DND-41 (cell line): ENCODE measurements at regions not wholly inside any gene's neighbourhood (a gene's known extent, or its start where the extent isn't known, plus 50 kb on each side); places are given as distances from the start of the nearest gene placed in this dataset.

Experiments
- ATAC-seq: fragments of 200-7000 bp; cut with Tn5 transposase; 3 replicates; pipeline ENCODE4 v1.9.1; 2021; ENCODE audit warnings: low read depth; ENCODE audit not compliant: insufficient read depth
- DNase-seq: peaks from one replicate; pipeline ENCODE4 v3.0.0-alpha.2; 2020
- H2AFZ ChIP-seq: 2 replicates; pipeline ENCODE4 v1.6.0; 2012; ENCODE audit warnings: low read depth, low read length
- H3K27ac ChIP-seq: 2 replicates; pipeline ENCODE4 v1.5.1; 2012; ENCODE audit warnings: low read length, inconsistent platforms
- H3K27me3 ChIP-seq: fragments of 200-600 bp; sonication (generic); 2 replicates; pipeline ENCODE4 v1.6.0; 2012; ENCODE audit warnings: low read length, mild to moderate bottlenecking, inconsistent platforms; ENCODE audit not compliant: insufficient read depth, poor library complexity
- H3K36me3 ChIP-seq: 2 replicates; pipeline ENCODE4 v1.5.1; 2012; ENCODE audit warnings: low read length, inconsistent platforms; ENCODE audit not compliant: insufficient read depth
- H3K4me1 ChIP-seq: 2 replicates; pipeline ENCODE4 v1.5.1; 2012; ENCODE audit warnings: mild to moderate bottlenecking, low read length; ENCODE audit not compliant: insufficient read depth
- H3K4me2 ChIP-seq: 2 replicates; pipeline ENCODE4 v1.6.0; 2012; ENCODE audit warnings: mild to moderate bottlenecking, moderate library complexity, low read length, inconsistent platforms; ENCODE audit not compliant: insufficient read depth
- H3K4me3 ChIP-seq, 2 experiments: fragments of 200-600 bp in 1 of 2; shearing (Covaris generic) in 1 of 2; 2 replicates each; pipeline ENCODE4 v1.5.1; 2012 to 2016; ENCODE audit warnings: inconsistent platforms in 2 of 2, low read length in 2 of 2, mild to moderate bottlenecking in 2 of 2, low read depth in 1 of 2, moderate library complexity in 1 of 2
- H3K79me2 ChIP-seq: 2 replicates; pipeline ENCODE4 v1.6.0; 2012; ENCODE audit warnings: low read length, inconsistent platforms; ENCODE audit not compliant: insufficient read depth
- H3K9ac ChIP-seq: 2 replicates; pipeline ENCODE4 v1.6.0; 2012; ENCODE audit warnings: low read depth, mild to moderate bottlenecking, inconsistent platforms, low read length, moderate library complexity
- H3K9me3 ChIP-seq: 2 replicates; pipeline ENCODE4 v1.5.1; 2012; ENCODE audit warnings: low read length, moderate library complexity, mild to moderate bottlenecking, inconsistent platforms; ENCODE audit not compliant: insufficient read depth, severe bottlenecking
- H4K20me1 ChIP-seq: 2 replicates; pipeline ENCODE4 v1.6.0; 2012; ENCODE audit warnings: low read length; ENCODE audit not compliant: insufficient read depth
- EZH2 ChIP-seq: IDR thresholded peaks from 3 replicates; pipeline ENCODE4 v1.6.1; 2012; ENCODE audit warnings: borderline replicate concordance, low read depth, mild to moderate bottlenecking, moderate library complexity, low read length, inconsistent platforms; ENCODE audit not compliant: severe bottlenecking
- TF ChIP-seq, protein P1 (sequence below): IDR thresholded peaks from 2 replicates; pipeline ENCODE4 v1.5.1; 2012; ENCODE audit warnings: borderline replicate concordance, low read length, moderate library complexity, mild to moderate bottlenecking; ENCODE audit not compliant: poor library complexity, severe bottlenecking; ENCODE audit errors: extremely low read depth

GRCh38 chr3:159030886-159031679 is 229.2 kb downstream of the MFSD1 start:
- no peaks in the 10 kb centered on the region for H3K27me3 ChIP-seq
- DNase-seq (no peak), ATAC-seq (no peak)
- no peaks in the 10 kb centered on the region for H3K36me3 ChIP-seq
- no peaks in the 10 kb centered on the region for H3K4me1 ChIP-seq
- no peak overlapping the region for H2AFZ ChIP-seq
- H3K27ac ChIP-seq = no peak overlapping the region
- no peak overlapping the region for H3K4me3 ChIP-seq
- no peaks in the 10 kb centered on the region for H3K9me3 ChIP-seq
- no peaks in the 10 kb centered on the region for H4K20me1 ChIP-seq
- no peak overlapping the region for H3K4me2 ChIP-seq
- TF ChIP-seq, protein P1, sequence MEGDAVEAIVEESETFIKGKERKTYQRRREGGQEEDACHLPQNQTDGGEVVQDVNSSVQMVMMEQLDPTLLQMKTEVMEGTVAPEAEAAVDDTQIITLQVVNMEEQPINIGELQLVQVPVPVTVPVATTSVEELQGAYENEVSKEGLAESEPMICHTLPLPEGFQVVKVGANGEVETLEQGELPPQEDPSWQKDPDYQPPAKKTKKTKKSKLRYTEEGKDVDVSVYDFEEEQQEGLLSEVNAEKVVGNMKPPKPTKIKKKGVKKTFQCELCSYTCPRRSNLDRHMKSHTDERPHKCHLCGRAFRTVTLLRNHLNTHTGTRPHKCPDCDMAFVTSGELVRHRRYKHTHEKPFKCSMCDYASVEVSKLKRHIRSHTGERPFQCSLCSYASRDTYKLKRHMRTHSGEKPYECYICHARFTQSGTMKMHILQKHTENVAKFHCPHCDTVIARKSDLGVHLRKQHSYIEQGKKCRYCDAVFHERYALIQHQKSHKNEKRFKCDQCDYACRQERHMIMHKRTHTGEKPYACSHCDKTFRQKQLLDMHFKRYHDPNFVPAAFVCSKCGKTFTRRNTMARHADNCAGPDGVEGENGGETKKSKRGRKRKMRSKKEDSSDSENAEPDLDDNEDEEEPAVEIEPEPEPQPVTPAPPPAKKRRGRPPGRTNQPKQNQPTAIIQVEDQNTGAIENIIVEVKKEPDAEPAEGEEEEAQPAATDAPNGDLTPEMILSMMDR = no peak
- no peak for TF ChIP-seq EZH2
- no peak overlapping the region for H3K9ac ChIP-seq
- H3K79me2 ChIP-seq = no peaks in the 10 kb centered on the region

GRCh38 chr3:159032311-159032710 is 230.5 kb downstream of the MFSD1 start:
- Histone ChIP-seq H3K9me3 (no peaks in the 10 kb centered on the region), H4K20me1 (no peaks in the 10 kb centered on the region), H3K36me3 (no peaks in the 10 kb centered on the region), H3K4me3 (no peak overlapping the region), H3K27ac (no peak overlapping the region), H3K4me1 (no peaks in the 10 kb centered on the region), H3K79me2 (no peaks in the 10 kb centered on the region), H3K27me3 (no peaks in the 10 kb centered on the region), H2AFZ (no peak overlapping the region), H3K9ac (no peak overlapping the region), H3K4me2 (no peak overlapping the region)
- DNase-seq (no peak), ATAC-seq (no peak)
- TF ChIP-seq, protein P1 = no peak
- no peak for TF ChIP-seq EZH2

DNA sequence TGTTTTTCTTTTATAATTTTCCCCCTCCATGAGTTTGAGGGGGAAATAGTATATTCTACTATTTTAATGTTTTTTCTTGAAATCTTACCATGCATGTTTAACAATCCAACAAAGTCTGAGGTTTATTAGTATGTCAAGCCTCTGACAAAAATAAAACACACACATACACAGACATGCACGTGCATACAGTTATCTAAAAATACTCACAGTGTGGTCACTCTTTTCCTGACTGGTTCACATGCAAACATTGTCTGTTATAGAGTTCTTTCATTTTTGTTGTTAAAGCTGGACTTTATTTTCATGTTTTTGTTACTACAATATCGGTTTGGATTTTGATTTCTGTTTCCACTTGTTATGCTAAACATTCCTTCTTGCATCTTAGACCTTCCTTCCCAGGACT is 236.6 kb downstream of the MFSD1 start:
- Histone ChIP-seq H3K36me3 (no peaks in the 10 kb centered on the region), H3K9me3 (no peaks in the 10 kb centered on the region), H4K20me1 (no peaks in the 10 kb centered on the region), H3K27ac (no peak overlapping the region), H2AFZ (no peak overlapping the region), H3K9ac (no peak overlapping the region), H3K79me2 (no peaks in the 10 kb centered on the region), H3K4me1 (no peaks in the 10 kb centered on the region), H3K27me3 (no peaks in the 10 kb centered on the region), H3K4me3 (no peak overlapping the region), H3K4me2 (no peak overlapping the region)
- no peak for TF ChIP-seq EZH2
- TF ChIP-seq, protein P1 = no peak
- ATAC-seq = no peak
- DNase-seq = no peak
